DMS 273 (cell line): ENCODE measurements at regions not wholly inside any gene's neighbourhood (a gene's known extent, or its start where the extent isn't known, plus 50 kb on each side); places are given as distances from the start of the nearest gene placed in this dataset.

Experiments
- DNase-seq: peaks from one replicate; lab custom pipeline; 2025; ENCODE audit not compliant: unreplicated experiment; lab: John Stamatoyannopoulos, UW

- DNase-seq, result no peak
These were observed 143.6 kb downstream of the MAFB start for GRCh38 chr20:40545478-40545877.

- no peak for DNase-seq
These were observed 147.0 kb downstream of the MAFB start for GRCh38 chr20:40542065-40542464.

- peak; percentile 13 for DNase-seq
These were observed 148.9 kb downstream of the MAFB start for GRCh38 chr20:40540166-40540565.

GRCh38 chr20:40538131-40538530, 150.9 kb downstream of the MAFB start:
- no peak for DNase-seq

- DNase-seq, result no peak
These were observed 152.2 kb downstream of the MAFB start for GRCh38 chr20:40536808-40537207.

GRCh38 chr20:40535816-40536215, 153.2 kb downstream of the MAFB start:
- no peak for DNase-seq

- peak; percentile 67 for DNase-seq
These were observed 156.9 kb downstream of the MAFB start for GRCh38 chr20:40532103-40532502.

- no peak for DNase-seq
These were observed 163.7 kb downstream of the MAFB start for GRCh38 chr20:40525351-40525750.

- no peak for DNase-seq
These were observed 165.0 kb downstream of the MAFB start for GRCh38 chr20:40524071-40524470.

- no peak for DNase-seq
These were observed 166.6 kb downstream of the MAFB start for GRCh38 chr20:40522405-40522804.

- no peak for DNase-seq
These were observed 167.1 kb downstream of the MAFB start for GRCh38 chr20:40521962-40522361.

- no peak for DNase-seq
These were observed 169.1 kb downstream of the MAFB start for GRCh38 chr20:40519918-40520317.

- no peak for DNase-seq
These were observed 176.0 kb downstream of the MAFB start for GRCh38 chr20:40512994-40513393.

GRCh38 chr20:40512591-40512990, 176.4 kb downstream of the MAFB start:
- no peak for DNase-seq

GRCh38 chr20:40511478-40511877, 177.6 kb downstream of the MAFB start:
- peak; percentile 48 for DNase-seq

GRCh38 chr20:40510622-40511021, 178.4 kb downstream of the MAFB start:
- DNase-seq, result no peak

GRCh38 chr20:40508821-40509220, 180.2 kb downstream of the MAFB start:
- no peak for DNase-seq

GRCh38 chr20:40506537-40506939, 182.5 kb downstream of the MAFB start:
- DNase-seq, result peak; percentile 21

- no peak for DNase-seq
These were observed 185.9 kb downstream of the MAFB start for GRCh38 chr20:40503119-40503518.

GRCh38 chr20:40502576-40502975, 186.5 kb downstream of the MAFB start:
- DNase-seq, result no peak

- DNase-seq, result no peak
These were observed 189.6 kb downstream of the MAFB start for GRCh38 chr20:40499391-40499790.

- DNase-seq, result no peak
These were observed 190.9 kb downstream of the MAFB start for GRCh38 chr20:40497899-40498691.

- DNase-seq, result no peak
These were observed 193.1 kb downstream of the MAFB start for GRCh38 chr20:40495956-40496355.
